ENCODE measurements at regions not wholly inside any gene's neighbourhood (a gene's known extent, or its start where the extent isn't known, plus 50 kb on each side); places are given as distances from the start of the nearest gene placed in this dataset.

DNA sequence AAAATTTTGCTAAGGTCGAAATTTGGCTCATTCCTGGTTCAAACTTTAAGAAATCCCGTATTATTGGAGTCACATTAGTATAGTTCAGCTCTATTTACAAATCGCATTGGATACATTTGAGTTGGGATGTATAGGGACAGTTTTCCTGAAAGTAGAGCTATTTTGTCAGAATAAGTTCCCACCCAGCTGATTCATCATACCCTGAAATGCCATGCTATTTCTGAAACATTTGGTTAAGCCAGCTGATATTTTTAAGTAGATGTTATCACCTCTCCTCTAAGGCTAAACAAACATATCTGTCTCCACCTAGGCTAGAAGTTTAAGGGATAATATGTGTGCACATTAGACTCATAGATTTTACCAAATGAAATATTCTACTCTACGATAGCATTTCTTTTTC, 226.2 kb upstream of the ARGLU1 start:
- TF ChIP-seq, protein P1, sequence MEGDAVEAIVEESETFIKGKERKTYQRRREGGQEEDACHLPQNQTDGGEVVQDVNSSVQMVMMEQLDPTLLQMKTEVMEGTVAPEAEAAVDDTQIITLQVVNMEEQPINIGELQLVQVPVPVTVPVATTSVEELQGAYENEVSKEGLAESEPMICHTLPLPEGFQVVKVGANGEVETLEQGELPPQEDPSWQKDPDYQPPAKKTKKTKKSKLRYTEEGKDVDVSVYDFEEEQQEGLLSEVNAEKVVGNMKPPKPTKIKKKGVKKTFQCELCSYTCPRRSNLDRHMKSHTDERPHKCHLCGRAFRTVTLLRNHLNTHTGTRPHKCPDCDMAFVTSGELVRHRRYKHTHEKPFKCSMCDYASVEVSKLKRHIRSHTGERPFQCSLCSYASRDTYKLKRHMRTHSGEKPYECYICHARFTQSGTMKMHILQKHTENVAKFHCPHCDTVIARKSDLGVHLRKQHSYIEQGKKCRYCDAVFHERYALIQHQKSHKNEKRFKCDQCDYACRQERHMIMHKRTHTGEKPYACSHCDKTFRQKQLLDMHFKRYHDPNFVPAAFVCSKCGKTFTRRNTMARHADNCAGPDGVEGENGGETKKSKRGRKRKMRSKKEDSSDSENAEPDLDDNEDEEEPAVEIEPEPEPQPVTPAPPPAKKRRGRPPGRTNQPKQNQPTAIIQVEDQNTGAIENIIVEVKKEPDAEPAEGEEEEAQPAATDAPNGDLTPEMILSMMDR (conservative IDR thresholded peaks at IDR 0.05; ENCODE audit: low read length): no peak
- no peak for TF ChIP-seq EZH2phosphoT487 (IDR thresholded peaks at IDR 0.05; ENCODE audit: borderline replicate concordance)
